ENCODE measurements at regions not wholly inside any gene's neighbourhood (a gene's known extent, or its start where the extent isn't known, plus 50 kb on each side); places are given as distances from the start of the nearest gene placed in this dataset.
A peak's percentile ranks its signal among the peaks of the same experiment; 100 is the strongest.

DNA sequence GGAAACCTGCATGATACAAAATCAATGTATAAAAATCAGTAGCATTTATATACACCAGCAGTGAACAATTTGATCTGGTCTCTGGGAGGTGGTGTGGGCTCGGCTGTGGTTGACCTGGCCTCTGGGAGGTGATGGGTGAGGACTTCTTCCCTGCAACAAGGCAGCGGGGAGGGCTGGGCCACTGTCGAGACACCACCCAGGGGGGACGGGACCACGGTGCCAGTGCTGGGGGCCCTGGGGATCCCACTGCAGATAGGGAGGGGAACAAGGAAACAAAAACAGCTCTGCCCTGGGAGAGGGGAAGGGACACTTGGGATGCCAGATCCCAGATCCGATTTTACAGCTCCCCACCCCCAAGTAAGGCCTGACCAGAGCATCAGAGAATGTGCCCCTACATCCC is 189.6 kb upstream of the SFSWAP start:
- Mint-ChIP-seq H3K27me3 (ENCODE audit: low read depth) (no peaks in the 10 kb centered on the region), H3K27ac (ENCODE audit: unreplicated experiment) (no peak overlapping the region), H3K36me3 (ENCODE audit: low read depth) (no peaks in the 10 kb centered on the region), H3K4me3 (no peak overlapping the region), H3K9me3 (peaks cover 6% of the 10 kb centered on the region), H3K4me1 (peaks cover 6% of the 10 kb centered on the region)
- no peak for DNase-seq (ENCODE audit: low read depth, low spot score)
- TF ChIP-seq, protein P1, sequence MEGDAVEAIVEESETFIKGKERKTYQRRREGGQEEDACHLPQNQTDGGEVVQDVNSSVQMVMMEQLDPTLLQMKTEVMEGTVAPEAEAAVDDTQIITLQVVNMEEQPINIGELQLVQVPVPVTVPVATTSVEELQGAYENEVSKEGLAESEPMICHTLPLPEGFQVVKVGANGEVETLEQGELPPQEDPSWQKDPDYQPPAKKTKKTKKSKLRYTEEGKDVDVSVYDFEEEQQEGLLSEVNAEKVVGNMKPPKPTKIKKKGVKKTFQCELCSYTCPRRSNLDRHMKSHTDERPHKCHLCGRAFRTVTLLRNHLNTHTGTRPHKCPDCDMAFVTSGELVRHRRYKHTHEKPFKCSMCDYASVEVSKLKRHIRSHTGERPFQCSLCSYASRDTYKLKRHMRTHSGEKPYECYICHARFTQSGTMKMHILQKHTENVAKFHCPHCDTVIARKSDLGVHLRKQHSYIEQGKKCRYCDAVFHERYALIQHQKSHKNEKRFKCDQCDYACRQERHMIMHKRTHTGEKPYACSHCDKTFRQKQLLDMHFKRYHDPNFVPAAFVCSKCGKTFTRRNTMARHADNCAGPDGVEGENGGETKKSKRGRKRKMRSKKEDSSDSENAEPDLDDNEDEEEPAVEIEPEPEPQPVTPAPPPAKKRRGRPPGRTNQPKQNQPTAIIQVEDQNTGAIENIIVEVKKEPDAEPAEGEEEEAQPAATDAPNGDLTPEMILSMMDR (conservative IDR thresholded peaks at IDR 0.05), result no peak

DNA sequence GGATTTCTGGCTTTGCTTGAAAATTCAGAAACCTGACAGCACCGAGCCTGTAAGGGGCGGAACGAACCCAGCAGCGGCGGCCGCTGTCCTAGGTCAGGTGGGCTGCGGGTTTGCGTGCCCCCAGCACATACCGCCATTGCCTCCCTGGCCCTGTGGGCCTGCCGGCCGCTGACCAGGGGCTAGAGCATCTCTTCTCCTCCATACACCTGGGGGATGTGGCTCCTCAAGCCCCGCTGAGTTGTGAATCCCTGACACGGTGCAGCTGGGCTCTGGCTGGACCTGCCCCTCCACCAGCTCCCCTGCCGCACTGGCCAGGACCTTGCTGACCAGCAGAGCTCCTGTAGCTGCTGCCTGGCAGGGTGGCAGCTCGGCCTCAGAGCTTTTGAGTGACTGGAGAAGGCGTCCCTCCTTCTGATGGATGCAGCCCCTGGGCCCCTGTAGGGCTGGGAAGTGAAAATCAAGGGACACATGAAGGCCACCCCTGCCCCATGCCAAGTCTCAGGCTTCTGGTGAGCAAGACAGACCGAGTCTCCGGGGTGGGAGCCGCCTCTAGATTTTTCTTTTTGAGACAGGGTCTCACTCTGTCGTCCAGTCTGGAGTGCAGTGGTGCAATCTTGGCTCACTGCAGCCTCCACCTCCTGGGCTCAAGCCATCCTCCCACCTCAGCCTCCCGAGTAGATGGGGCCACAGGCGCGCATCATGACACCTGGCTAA is 184.9 kb upstream of the SFSWAP start:
- H3K27ac Mint-ChIP-seq (ENCODE audit: unreplicated experiment), result no peak overlapping the region
- DNase-seq (ENCODE audit: low read depth, low spot score), result no peak

DNA sequence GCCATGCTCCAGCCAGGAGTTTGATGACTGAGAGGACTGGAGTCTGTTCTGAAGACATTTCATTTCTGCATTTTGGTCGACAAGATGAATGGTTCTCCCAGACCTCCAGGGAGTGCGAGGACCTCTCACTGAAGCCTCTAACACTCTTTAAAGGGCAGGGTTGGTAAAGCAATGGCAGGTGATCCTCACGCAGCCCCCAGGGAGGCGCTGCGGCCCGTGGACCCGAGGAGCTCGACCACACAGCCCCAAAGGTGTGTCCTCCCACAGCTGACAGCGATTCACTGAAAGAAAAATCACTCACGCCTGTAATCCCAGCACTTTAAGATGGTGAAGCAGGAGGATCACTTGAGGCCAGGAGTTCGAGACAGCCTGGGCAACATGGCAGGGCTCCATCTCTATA is 183.8 kb upstream of the SFSWAP start:
- no peaks in the 10 kb centered on the region for H3K36me3 Mint-ChIP-seq (ENCODE audit: low read depth)
- DNase-seq (ENCODE audit: low read depth, low spot score), result no peak
- no peak overlapping the region for H3K4me3 Mint-ChIP-seq
- peak overlapping the region; percentile 43 for H3K27ac Mint-ChIP-seq (ENCODE audit: unreplicated experiment)
- H3K27me3 Mint-ChIP-seq (ENCODE audit: low read depth), result no peaks in the 10 kb centered on the region
- H3K9me3 Mint-ChIP-seq, result peaks cover 2% of the 10 kb centered on the region
- peaks cover under 1% of the 10 kb centered on the region for H3K4me1 Mint-ChIP-seq
- TF ChIP-seq, protein P1 (conservative IDR thresholded peaks at IDR 0.05), result no peak

More for the DNA sequence above, 184.9 kb upstream of the SFSWAP start:
- Mint-ChIP-seq H3K4me3 (no peak overlapping the region), H3K4me1 (peaks cover 6% of the 10 kb centered on the region), H3K36me3 (ENCODE audit: low read depth) (no peaks in the 10 kb centered on the region), H3K9me3 (peaks cover 2% of the 10 kb centered on the region), H3K27me3 (ENCODE audit: low read depth) (no peaks in the 10 kb centered on the region)
- TF ChIP-seq, protein P1 (conservative IDR thresholded peaks at IDR 0.05), result no peak

DNA sequence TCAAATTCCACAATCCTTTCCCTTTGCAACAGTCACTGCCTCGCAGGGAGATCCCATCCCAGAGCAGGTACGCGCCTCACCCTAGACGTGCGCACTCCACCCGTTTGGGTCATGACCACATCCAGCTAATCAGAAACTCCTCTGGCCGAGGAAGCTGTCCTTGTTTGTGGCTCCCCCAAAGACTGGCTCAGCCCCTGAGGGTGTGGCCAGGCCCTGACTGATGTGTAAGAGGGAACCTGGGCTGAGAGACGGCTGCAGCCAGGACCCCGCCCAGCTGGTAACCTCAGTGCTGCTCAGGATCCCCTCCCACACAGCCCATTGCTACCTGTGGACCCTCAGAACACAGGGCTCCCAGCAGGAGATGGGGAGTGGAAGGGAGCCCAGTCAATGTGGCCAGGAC is 183.2 kb upstream of the SFSWAP start:
- TF ChIP-seq, protein P1 (conservative IDR thresholded peaks at IDR 0.05), result no peak
- no peaks in the 10 kb centered on the region for H3K27me3 Mint-ChIP-seq (ENCODE audit: low read depth)
- DNase-seq (ENCODE audit: low read depth, low spot score), result no peak

DNA sequence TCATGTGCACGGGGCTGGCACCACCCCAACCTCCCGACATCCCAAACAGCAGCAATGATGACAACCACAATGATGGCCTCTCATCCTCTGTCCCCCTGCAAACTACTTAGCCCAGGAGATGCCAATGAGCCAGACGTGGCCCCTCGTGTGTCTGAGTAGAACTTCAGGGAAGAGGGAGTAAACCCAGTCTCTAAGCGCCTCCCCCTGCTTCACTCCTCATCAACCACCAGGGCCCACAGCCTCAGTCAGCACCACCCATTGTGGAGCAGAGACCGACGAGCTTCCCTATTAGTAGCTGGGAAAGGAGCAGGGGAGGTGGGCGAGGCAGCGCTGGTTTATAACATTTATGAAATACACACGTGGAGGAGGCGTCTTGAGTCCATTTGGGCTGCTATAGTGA is 182.7 kb upstream of the SFSWAP start:
- Mint-ChIP-seq H3K27ac (ENCODE audit: unreplicated experiment) (no peak overlapping the region), H3K36me3 (ENCODE audit: low read depth) (no peaks in the 10 kb centered on the region), H3K4me1 (no peaks in the 10 kb centered on the region), H3K9me3 (no peaks in the 10 kb centered on the region), H3K27me3 (ENCODE audit: low read depth) (no peaks in the 10 kb centered on the region), H3K4me3 (no peak overlapping the region)
- TF ChIP-seq, protein P1 (conservative IDR thresholded peaks at IDR 0.05), result no peak
- DNase-seq (ENCODE audit: low read depth, low spot score), result no peak

More for the DNA sequence above, 183.2 kb upstream of the SFSWAP start:
- Mint-ChIP-seq H3K4me3 (no peak overlapping the region), H3K9me3 (no peaks in the 10 kb centered on the region), H3K4me1 (no peaks in the 10 kb centered on the region), H3K27ac (ENCODE audit: unreplicated experiment) (no peak overlapping the region), H3K36me3 (ENCODE audit: low read depth) (no peaks in the 10 kb centered on the region)

All from neural crest cell (in vitro differentiated cells).